ENCODE measurements at regions not wholly inside any gene's neighbourhood (a gene's known extent, or its start where the extent isn't known, plus 50 kb on each side); places are given as distances from the start of the nearest gene placed in this dataset.

DNA sequence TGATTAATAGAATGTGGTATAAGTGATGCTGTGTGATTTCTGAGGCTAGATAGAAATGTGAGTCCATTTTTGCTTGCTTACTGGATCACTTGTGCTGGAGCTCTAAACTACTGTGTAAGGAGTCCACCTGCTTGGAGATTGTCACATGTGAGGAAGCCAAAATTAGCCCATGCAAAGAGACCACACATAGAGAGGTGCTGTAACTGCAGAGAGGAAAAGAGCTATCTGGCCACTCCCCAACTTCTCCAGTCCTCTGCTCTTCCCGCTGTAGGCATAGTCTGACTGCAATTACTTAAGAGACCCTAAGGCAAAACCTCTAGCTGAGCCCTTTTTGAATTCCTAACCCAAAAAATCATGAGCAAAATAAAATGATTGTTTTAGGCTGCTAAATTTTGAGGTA lies 120.6 kb upstream of the FBXO11 start:
- Histone ChIP-seq H3K27ac (no peak overlapping the region), H3K4me3 (no peak overlapping the region), H3K36me3 (no peaks in the 10 kb centered on the region), H3K27me3 (no peaks in the 10 kb centered on the region), H3K4me1 (no peaks in the 10 kb centered on the region), H3K9me3 (no peaks in the 10 kb centered on the region)
- no peak for DNase-seq
- TF ChIP-seq, protein P1, sequence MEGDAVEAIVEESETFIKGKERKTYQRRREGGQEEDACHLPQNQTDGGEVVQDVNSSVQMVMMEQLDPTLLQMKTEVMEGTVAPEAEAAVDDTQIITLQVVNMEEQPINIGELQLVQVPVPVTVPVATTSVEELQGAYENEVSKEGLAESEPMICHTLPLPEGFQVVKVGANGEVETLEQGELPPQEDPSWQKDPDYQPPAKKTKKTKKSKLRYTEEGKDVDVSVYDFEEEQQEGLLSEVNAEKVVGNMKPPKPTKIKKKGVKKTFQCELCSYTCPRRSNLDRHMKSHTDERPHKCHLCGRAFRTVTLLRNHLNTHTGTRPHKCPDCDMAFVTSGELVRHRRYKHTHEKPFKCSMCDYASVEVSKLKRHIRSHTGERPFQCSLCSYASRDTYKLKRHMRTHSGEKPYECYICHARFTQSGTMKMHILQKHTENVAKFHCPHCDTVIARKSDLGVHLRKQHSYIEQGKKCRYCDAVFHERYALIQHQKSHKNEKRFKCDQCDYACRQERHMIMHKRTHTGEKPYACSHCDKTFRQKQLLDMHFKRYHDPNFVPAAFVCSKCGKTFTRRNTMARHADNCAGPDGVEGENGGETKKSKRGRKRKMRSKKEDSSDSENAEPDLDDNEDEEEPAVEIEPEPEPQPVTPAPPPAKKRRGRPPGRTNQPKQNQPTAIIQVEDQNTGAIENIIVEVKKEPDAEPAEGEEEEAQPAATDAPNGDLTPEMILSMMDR (IDR thresholded peaks at IDR 0.05 in 4 of 5, conservative IDR thresholded peaks at IDR 0.05 in 1 of 5), result no peak
- TF ChIP-seq POLR2A (IDR thresholded peaks at IDR 0.05), result no peak
- in situ Hi-C loops (cut with MboI; ENCODE audit: low sequenced_read_pairs in 4 of 4), result no loop called here
- intact Hi-C loops (cut with DNase I; ENCODE audit: low total_unique reads), result no loop called here
- ATAC-seq, result no peak

DNA sequence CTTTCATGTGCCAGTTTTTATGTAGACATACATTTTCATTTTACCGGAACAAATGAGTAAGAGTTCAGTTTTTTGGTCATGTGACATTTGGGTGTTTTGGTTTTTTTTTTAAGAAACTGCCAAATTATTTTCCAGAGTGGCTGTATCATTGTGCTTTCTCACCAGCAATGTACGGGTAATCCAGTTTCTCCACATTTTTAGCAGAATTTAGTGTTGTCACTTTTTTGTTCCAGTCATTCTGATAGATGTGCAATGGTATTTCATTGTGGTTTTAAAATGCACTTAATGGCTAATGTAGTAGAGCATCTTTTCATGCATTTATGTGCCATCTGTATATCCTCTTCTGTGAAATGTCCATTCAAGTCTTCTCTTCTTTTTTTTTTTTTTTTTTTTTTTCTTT lies 126.5 kb upstream of the FBXO11 start:
- intact Hi-C loops (cut with DNase I; ENCODE audit: low total_unique reads), result no loop called here
- no peak overlapping the region for H3K4me3 ChIP-seq
- no peak for ATAC-seq
- no peaks in the 10 kb centered on the region for H3K9me3 ChIP-seq
- H3K27ac ChIP-seq, result no peak overlapping the region
- DNase-seq, result no peak
- H3K36me3 ChIP-seq, result no peaks in the 10 kb centered on the region
- TF ChIP-seq POLR2A (IDR thresholded peaks at IDR 0.05), result no peak
- TF ChIP-seq, protein P1 (IDR thresholded peaks at IDR 0.05 in 4 of 5, conservative IDR thresholded peaks at IDR 0.05 in 1 of 5), result no peak
- no peaks in the 10 kb centered on the region for H3K27me3 ChIP-seq
- no peaks in the 10 kb centered on the region for H3K4me1 ChIP-seq
- in situ Hi-C loops (cut with MboI; ENCODE audit: low sequenced_read_pairs in 4 of 4), result no loop called here

GRCh38 chr2:48034295-48034694 lies 128.0 kb upstream of the FBXO11 start:
- Histone ChIP-seq H3K27ac (no peak overlapping the region), H3K4me3 (no peak overlapping the region), H3K4me1 (no peaks in the 10 kb centered on the region), H3K36me3 (no peaks in the 10 kb centered on the region), H3K27me3 (no peaks in the 10 kb centered on the region), H3K9me3 (no peaks in the 10 kb centered on the region)
- no peak for DNase-seq
- ATAC-seq, result no peak
- intact Hi-C loops (cut with DNase I; ENCODE audit: low total_unique reads), result no loop called here
- TF ChIP-seq, protein P1 (IDR thresholded peaks at IDR 0.05 in 4 of 5, conservative IDR thresholded peaks at IDR 0.05 in 1 of 5), result no peak
- no peak for TF ChIP-seq POLR2A (IDR thresholded peaks at IDR 0.05)
- in situ Hi-C loops (cut with MboI; ENCODE audit: low sequenced_read_pairs in 4 of 4), result no loop called here

- H3K36me3 ChIP-seq, result no peaks in the 10 kb centered on the region
- TF ChIP-seq POLR2A (IDR thresholded peaks at IDR 0.05), result no peak
- TF ChIP-seq, protein P1 (IDR thresholded peaks at IDR 0.05 in 4 of 5, conservative IDR thresholded peaks at IDR 0.05 in 1 of 5), result no peak
- no peak for ATAC-seq
- H3K4me3 ChIP-seq, result no peak overlapping the region
- no peak for DNase-seq
- no peak overlapping the region for H3K27ac ChIP-seq
- no peaks in the 10 kb centered on the region for H3K27me3 ChIP-seq
- no peaks in the 10 kb centered on the region for H3K4me1 ChIP-seq
- no peaks in the 10 kb centered on the region for H3K9me3 ChIP-seq
- intact Hi-C loops (cut with DNase I; ENCODE audit: low total_unique reads), result no loop called here
- in situ Hi-C loops (cut with MboI; ENCODE audit: low sequenced_read_pairs in 4 of 4), result no loop called here
These were observed 130.0 kb upstream of the FBXO11 start for GRCh38 chr2:48036312-48036711.

DNA sequence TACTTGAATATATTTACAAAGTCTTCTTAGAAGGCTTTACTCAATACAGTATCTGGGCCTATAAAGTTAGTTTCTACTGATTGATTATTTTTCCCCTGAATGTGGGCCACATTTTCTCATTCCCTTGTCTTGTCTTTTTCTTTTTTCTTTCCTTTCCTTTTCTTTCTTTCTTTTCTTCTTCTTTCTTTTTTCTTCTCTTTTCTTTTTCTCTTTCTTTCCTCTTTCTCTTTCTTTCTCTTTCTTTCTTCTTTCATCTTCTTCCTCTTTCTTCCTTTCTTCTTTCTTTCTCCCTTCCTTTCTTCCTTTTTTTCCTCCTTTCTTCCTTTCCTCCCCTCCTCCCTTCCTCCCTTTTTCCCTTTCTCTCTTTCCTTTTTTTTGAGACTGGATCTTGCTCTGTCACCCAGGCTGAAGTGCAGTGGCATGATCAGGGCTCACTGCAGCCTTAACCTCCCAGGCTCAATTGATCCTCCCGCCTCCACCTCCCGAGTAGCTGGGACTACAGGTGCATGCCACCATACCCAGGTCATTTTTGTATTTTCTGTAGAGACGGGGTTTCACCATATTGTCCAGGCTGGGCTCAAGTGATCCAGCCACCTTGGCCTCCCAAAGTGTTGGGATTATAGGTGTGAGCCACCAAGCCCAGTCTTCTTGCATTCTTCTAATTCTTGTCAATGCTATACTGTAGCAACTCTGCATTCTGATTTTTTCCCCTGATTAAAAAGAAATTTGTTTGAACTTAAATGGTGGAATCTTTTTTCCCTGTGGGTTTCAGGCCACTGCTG lies 133.1 kb upstream of the FBXO11 start:
- TF ChIP-seq POLR2A (IDR thresholded peaks at IDR 0.05), result no peak
- TF ChIP-seq, protein P1 (IDR thresholded peaks at IDR 0.05 in 4 of 5, conservative IDR thresholded peaks at IDR 0.05 in 1 of 5), result no peak
- DNase-seq (no peak), ATAC-seq (no peak)
- in situ Hi-C loops (cut with MboI; ENCODE audit: low sequenced_read_pairs in 4 of 4) (no loop called here), intact Hi-C loops (cut with DNase I; ENCODE audit: low total_unique reads) (no loop called here)
- Histone ChIP-seq H3K4me3 (no peak overlapping the region), H3K36me3 (no peaks in the 10 kb centered on the region), H3K27ac (no peak overlapping the region), H3K9me3 (no peaks in the 10 kb centered on the region), H3K27me3 (no peaks in the 10 kb centered on the region), H3K4me1 (no peaks in the 10 kb centered on the region)
